A549 (cell line): ENCODE measurements at regions not wholly inside any gene's neighbourhood (a gene's known extent, or its start where the extent isn't known, plus 50 kb on each side); places are given as distances from the start of the nearest gene placed in this dataset.

ENCODE experiments used
- ATAC-seq, 2 experiments: fragments of 200-7000 bp in 1 of 2; fragments of >200 bp in 1 of 2; cut with Nextera tagmentation in 1 of 2; cut with Tn5 transposase in 1 of 2; 3 replicates each; pipeline versions ENCODE4 v1.8.0 to v1.9.1; 2018 to 2020; ENCODE audit warnings: mild to moderate bottlenecking in 1 of 2, moderate library complexity in 1 of 2
- CTCF ChIA-PET: fragments of 300-600 bp; sonication (Branson Sonifier 250); formaldehyde crosslinking; extraction: SDS; loops from one replicate; lab custom pipeline; 2021; ENCODE audit warnings: antibody characterized with exemption, inconsistent platforms; lab: Yijun Ruan, JAX
- POLR2A ChIA-PET: fragments of 350-600 bp; formaldehyde crosslinking; extraction: SDS; loops from one replicate; lab custom pipeline; 2021; ENCODE audit warnings: antibody characterized with exemption, inconsistent platforms; lab: Yijun Ruan, JAX
- DNase-seq, 2 experiments: peaks; one replicate each; pipeline versions ENCODE4 v3.0.0 to v3.0.0-alpha.2; 2011 to 2016; ENCODE audit warnings: low read depth in 1 of 2, low spot score in 1 of 2
- FAIRE-seq: peaks from 2 replicates; lab custom pipeline; 2011; peaks lifted over from hg19 to GRCh38; lab: Jason Lieb, UNC
- H3K27ac ChIP-seq, 2 experiments: fragments of >200 bp; sonication (Bioruptor Twin); formaldehyde crosslinking; 3 replicates each; pipeline ENCODE4 v1.5.1; 2016 to 2017
- H3K4me1 ChIP-seq: fragments of >200 bp; sonication (Bioruptor Twin); formaldehyde crosslinking; 3 replicates; pipeline ENCODE4 v1.6.1; 2016
- H3K4me2 ChIP-seq: fragments of >200 bp; sonication (Bioruptor Twin); formaldehyde crosslinking; 3 replicates; pipeline ENCODE4 v1.6.1; 2016
- H3K4me3 ChIP-seq: fragments of >200 bp; sonication (Bioruptor Twin); formaldehyde crosslinking; 3 replicates; pipeline ENCODE4 v1.5.1; 2016
- H3K9me3 ChIP-seq: fragments of >200 bp; sonication (Bioruptor Twin); formaldehyde crosslinking; 3 replicates; pipeline ENCODE4 v1.6.1; 2016
- ATOH8 ChIP-seq: fragments of 250-450 bp; sonication (Bioruptor Pico); IDR thresholded peaks from 2 replicates; pipeline ENCODE4 v1.5.0; 2020; ENCODE audit warnings: low read depth, mild to moderate bottlenecking, moderate library complexity
- BCL3 ChIP-seq: fragments of >200 bp; sonication (Bioruptor Twin); formaldehyde crosslinking; IDR thresholded peaks from 3 replicates; pipeline ENCODE4 v1.6.1; 2016
- CBX2 ChIP-seq: fragments of 200-600 bp; sonication (generic); IDR thresholded peaks from 2 replicates; pipeline ENCODE4 v1.6.1; 2016; ENCODE audit warnings: low read depth, mild to moderate bottlenecking, borderline replicate concordance
- CBX8 ChIP-seq: fragments of 200-600 bp; sonication (generic); IDR thresholded peaks from 2 replicates; pipeline ENCODE4 v1.6.1; 2016
- CHD2 ChIP-seq: fragments of 150-350 bp; IDR thresholded peaks from 2 replicates; pipeline ENCODE4 v1.6.1; 2014; ENCODE audit warnings: low read length; ENCODE audit not compliant: partially characterized antibody
- E2F6 ChIP-seq: IDR thresholded peaks from 2 replicates; pipeline ENCODE4 v1.6.1; 2012; ENCODE audit warnings: low read depth, borderline replicate concordance
- ELK1 ChIP-seq: fragments of 150-350 bp; IDR thresholded peaks from 2 replicates; pipeline ENCODE4 v1.6.1; 2014; ENCODE audit warnings: low read depth, mild to moderate bottlenecking, low read length
- ESRRA ChIP-seq: fragments of 150-350 bp; IDR thresholded peaks from 2 replicates; pipeline ENCODE4 v1.6.1; 2014; ENCODE audit warnings: mild to moderate bottlenecking, low read length, borderline replicate concordance
- HDAC2 ChIP-seq: fragments of 200-600 bp; sonication (generic); IDR thresholded peaks from 2 replicates; pipeline ENCODE4 v1.6.1; 2016
- HOXA7 ChIP-seq: fragments of 250-450 bp; sonication (Bioruptor Pico); IDR thresholded peaks from 2 replicates; pipeline ENCODE4 v1.5.0; 2020; ENCODE audit warnings: mild to moderate bottlenecking, moderate library complexity
- HOXB13 ChIP-seq: fragments of 250-450 bp; sonication (Bioruptor Pico); IDR thresholded peaks from 2 replicates; pipeline ENCODE4 v1.5.0; 2020; ENCODE audit warnings: low read depth, mild to moderate bottlenecking, moderate library complexity
- HOXB5 ChIP-seq: fragments of 250-450 bp; sonication (Bioruptor Pico); IDR thresholded peaks from 2 replicates; pipeline ENCODE4 v1.5.0; 2020; ENCODE audit warnings: mild to moderate bottlenecking, moderate library complexity
- KDM1A ChIP-seq: fragments of 200-600 bp; sonication (generic); IDR thresholded peaks from 2 replicates; pipeline ENCODE4 v1.6.1; 2016; ENCODE audit warnings: low read depth, mild to moderate bottlenecking
- MAX ChIP-seq: IDR thresholded peaks from 2 replicates; pipeline ENCODE4 v1.6.1; 2012
- MAZ ChIP-seq: fragments of 150-350 bp; IDR thresholded peaks from 2 replicates; pipeline ENCODE4 v1.6.1; 2014; ENCODE audit warnings: antibody characterized with exemption, low read depth, low read length, borderline replicate concordance
- MYC ChIP-seq: IDR thresholded peaks from 2 replicates; pipeline ENCODE4 v1.6.1; 2012; ENCODE audit warnings: mild to moderate bottlenecking, inconsistent platforms, low read length, improper control_type of control experiment, borderline replicate concordance
- NFE2L2 ChIP-seq: fragments of 150-350 bp; conservative IDR thresholded peaks from 2 replicates; pipeline ENCODE4 v1.6.1; 2014; ENCODE audit warnings: low read length
- POLR2A ChIP-seq: IDR thresholded peaks from 2 replicates; pipeline ENCODE4 v1.6.1; 2012; ENCODE audit warnings: mild to moderate bottlenecking, low read length
- REST ChIP-seq: fragments of 200-600 bp; sonication (generic); IDR thresholded peaks from 2 replicates; pipeline ENCODE4 v1.6.1; 2016; ENCODE audit warnings: antibody characterized with exemption, mild to moderate bottlenecking, moderate library complexity
- WGBS: methylation state at CpG from one replicate; pipeline ENCODE4 v1.1.6; 2017; ENCODE audit errors: missing lambda C conversion rate; 5-methylcytosine and 5-hydroxymethylcytosine counted together

GRCh38 chr20:48220033-48220633 is 434.9 kb upstream of the SULF2 start:
- H3K27ac ChIP-seq: no peak overlapping the region
- no peak overlapping the region for H3K4me3 ChIP-seq
- FAIRE-seq (no peak), ATAC-seq (no peak), DNase-seq (no peak)
- CTCF ChIA-PET: interaction anchor here (1.4 to 2.5 kb wide), 4 partner anchors 10 to 434 kb away, joined by 4 to 8 read pairs (median 6); no protein-coding TSS in a partner anchor
- TF ChIP-seq HOXA7 (CRISPR knock-in tag) (no peak), ESRRA (no peak), HDAC2 (no peak), ATOH8 (CRISPR knock-in tag) (no peak), CBX8 (no peak)
- POLR2A ChIA-PET: no interaction called here
- WGBS: 22% methylated on average over 6 of the region's 6 CpGs
- no peaks in the 10 kb centered on the region for H3K9me3 ChIP-seq
- no peaks in the 10 kb centered on the region for H3K4me1 ChIP-seq
- no peak overlapping the region for H3K4me2 ChIP-seq

- TF ChIP-seq REST (no peak), ATOH8 (CRISPR knock-in tag) (no peak), HOXB13 (CRISPR knock-in tag) (no peak), MAX (no peak), MAZ (no peak), POLR2A (no peak), MYC (no peak), ELK1 (no peak), ESRRA (no peak), KDM1A (no peak), CHD2 (no peak), E2F6 (no peak), CBX2 (no peak), NFE2L2 (no peak), HDAC2 (no peak), HOXB5 (no peak), BCL3 (no peak)
- DNase-seq (no peak), FAIRE-seq (no peak), ATAC-seq (no peak)
- ChIA-PET POLR2A (no interaction called here), CTCF (interaction anchor here (2.5 kb wide), 1 partner anchor 402 kb away, joined by 8 read pairs; no protein-coding TSS in a partner anchor)
- Histone ChIP-seq H3K4me3 (no peak overlapping the region), H3K27ac (no peak overlapping the region), H3K4me1 (no peaks in the 10 kb centered on the region), H3K4me2 (no peak overlapping the region), H3K9me3 (no peaks in the 10 kb centered on the region)
- 44% methylated on average over 5 of the region's 5 CpGs for WGBS
Measured at GRCh38 chr20:48219306-48219705, 434.0 kb upstream of the SULF2 start.
